Neural cell (in vitro differentiated cells): ENCODE measurements at regions not wholly inside any gene's neighbourhood (a gene's known extent, or its start where the extent isn't known, plus 50 kb on each side); places are given as distances from the start of the nearest gene placed in this dataset.

Experiments
- H2AFZ ChIP-seq: fragments of 200-600, 300-800 bp; sonication (generic), shearing (Covaris generic); 2 replicates; pipeline ENCODE4 v1.6.0; 2014; ENCODE audit warnings: low read depth, mild to moderate bottlenecking, antibody characterized with exemption, low read length, moderate library complexity
- H3F3A ChIP-seq: fragments of 200-600 bp; shearing (Covaris generic); 2 replicates; pipeline ENCODE4 v1.6.1; 2016; ENCODE audit warnings: mild to moderate bottlenecking, moderate library complexity, mixed read lengths, antibody characterized with exemption, low read length; ENCODE audit not compliant: insufficient read depth, poor library complexity, severe bottlenecking
- H3K27ac ChIP-seq: fragments of 200-600, 300-800 bp; sonication (generic), shearing (Covaris generic); 2 replicates; pipeline ENCODE4 v1.5.1; 2014; ENCODE audit warnings: mild to moderate bottlenecking, low read length, moderate library complexity
- H3K27me3 ChIP-seq: fragments of 300-800, 200-600 bp; sonication (generic), shearing (Covaris generic); 2 replicates; pipeline ENCODE4 v1.6.0; 2014; ENCODE audit warnings: mild to moderate bottlenecking, low read depth, low read length, moderate library complexity; ENCODE audit not compliant: insufficient read depth
- H3K36me3 ChIP-seq: fragments of 300-800, 200-600 bp; sonication (generic), shearing (Covaris generic); 2 replicates; pipeline ENCODE4 v1.5.1; 2014; ENCODE audit warnings: mild to moderate bottlenecking, antibody characterized with exemption, low read length, moderate library complexity; ENCODE audit not compliant: insufficient read depth
- H3K4me2 ChIP-seq: fragments of 300-800, 200-600 bp; sonication (generic), shearing (Covaris generic); 2 replicates; pipeline ENCODE4 v1.6.0; 2014; ENCODE audit warnings: mild to moderate bottlenecking, low read length
- H3K4me3 ChIP-seq: fragments of 300-800, 200-600 bp; sonication (generic), shearing (Covaris generic); 2 replicates; pipeline ENCODE4 v1.5.1; 2014; ENCODE audit warnings: mild to moderate bottlenecking, low read length, moderate library complexity
- H3K79me2 ChIP-seq: fragments of 200-600 bp; shearing (Covaris generic); replicated peaks from 2 replicates; pipeline ENCODE4 v1.6.0; 2014; ENCODE audit warnings: mild to moderate bottlenecking, low read length, moderate library complexity; ENCODE audit not compliant: insufficient read depth
- H3K9ac ChIP-seq: fragments of 300-800, 200-600 bp; sonication (generic), shearing (Covaris generic); 2 replicates; pipeline ENCODE4 v1.6.1; 2016; ENCODE audit warnings: mild to moderate bottlenecking, low read length, mixed read lengths
- H3K9me2 ChIP-seq: fragments of 200-600 bp; shearing (Covaris generic); 2 replicates; pipeline ENCODE4 v1.6.1; 2016; ENCODE audit warnings: mild to moderate bottlenecking, low read length, mixed read lengths; ENCODE audit not compliant: insufficient read depth
- H3K9me3 ChIP-seq: fragments of 200-600, 300-800 bp; sonication (generic), shearing (Covaris generic); 2 replicates; pipeline ENCODE4 v1.6.1; 2016; ENCODE audit warnings: mild to moderate bottlenecking, mixed run types, low read length, moderate library complexity, mixed read lengths
- H4K20me1 ChIP-seq: fragments of 200-600 bp; shearing (Covaris generic); 2 replicates; pipeline ENCODE4 v1.6.1; 2016; ENCODE audit warnings: mild to moderate bottlenecking, mixed run types; ENCODE audit not compliant: insufficient read depth
- CTCF ChIP-seq: fragments of 450-650 bp; IDR thresholded peaks from 2 replicates; pipeline ENCODE4 v1.5.1; 2014; ENCODE audit warnings: antibody characterized with exemption, mild to moderate bottlenecking, moderate library complexity; ENCODE audit not compliant: poor library complexity, severe bottlenecking
- EP300 ChIP-seq: fragments of 450-650 bp; conservative IDR thresholded peaks from 2 replicates; pipeline ENCODE4 v1.6.1; 2014; ENCODE audit warnings: antibody characterized with exemption, mild to moderate bottlenecking, moderate library complexity; ENCODE audit not compliant: poor library complexity, severe bottlenecking
- EZH2 ChIP-seq: fragments of 200-600, 300-800 bp; shearing (Covaris generic), sonication (generic); IDR thresholded peaks from 2 replicates; pipeline ENCODE4 v1.6.1; 2014; ENCODE audit warnings: antibody characterized with exemption, low read length, borderline replicate concordance, mild to moderate bottlenecking; ENCODE audit not compliant: insufficient read depth, poor library complexity, severe bottlenecking
- MXI1 ChIP-seq: fragments of 450-650 bp; conservative IDR thresholded peaks from 2 replicates; pipeline ENCODE4 v1.6.1; 2014; ENCODE audit warnings: antibody characterized with exemption, mild to moderate bottlenecking; ENCODE audit not compliant: poor library complexity, severe bottlenecking
- POLR2AphosphoS5 ChIP-seq: IDR thresholded peaks from 2 replicates; pipeline ENCODE4 v1.6.1; 2012
- RAD21 ChIP-seq: fragments of 450-650 bp; conservative IDR thresholded peaks from 2 replicates; pipeline ENCODE4 v1.6.1; 2014; ENCODE audit warnings: antibody characterized with exemption, mild to moderate bottlenecking, moderate library complexity
- SMC3 ChIP-seq: fragments of 450-650 bp; conservative IDR thresholded peaks from 2 replicates; pipeline ENCODE4 v1.6.1; 2014; ENCODE audit warnings: antibody characterized with exemption, mild to moderate bottlenecking, moderate library complexity; ENCODE audit not compliant: poor library complexity
- TAF1 ChIP-seq: IDR thresholded peaks from 2 replicates; pipeline ENCODE4 v1.6.1; 2012; ENCODE audit warnings: low read depth
- TF ChIP-seq, protein P1 (sequence below): IDR thresholded peaks from 2 replicates; pipeline ENCODE4 v1.6.1; 2012; ENCODE audit warnings: borderline replicate concordance

DNA sequence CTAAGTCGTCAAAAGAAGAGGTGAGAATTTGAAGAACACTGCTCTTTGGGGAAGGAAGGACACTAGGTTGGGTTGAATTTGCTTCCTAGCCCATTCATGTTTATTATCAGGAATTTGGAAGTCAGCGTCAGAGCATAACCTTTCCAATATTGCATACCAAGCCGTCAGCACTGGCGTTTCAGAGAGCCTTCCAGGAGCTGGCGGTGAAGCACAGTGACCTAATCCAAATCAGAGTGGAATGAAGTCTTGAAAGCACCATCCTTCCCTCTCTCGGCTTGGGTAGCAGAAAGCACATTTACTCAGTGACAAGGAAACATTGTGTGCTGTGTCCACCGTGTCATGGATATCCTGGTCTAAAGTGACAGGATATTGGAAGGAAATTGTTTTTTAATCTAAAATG, 240.3 kb upstream of the PELI2 start:
- Histone ChIP-seq H3F3A (no peaks in the 10 kb centered on the region), H3K4me2 (no peak overlapping the region), H3K36me3 (no peaks in the 10 kb centered on the region), H2AFZ (no peak overlapping the region), H3K9me3 (no peaks in the 10 kb centered on the region), H3K9ac (no peak overlapping the region), H3K9me2 (no peaks in the 10 kb centered on the region), H3K27ac (no peak overlapping the region), H3K79me2 (no peaks in the 10 kb centered on the region), H3K4me3 (no peak overlapping the region), H4K20me1 (no peaks in the 10 kb centered on the region), H3K27me3 (no peaks in the 10 kb centered on the region)
- TF ChIP-seq TAF1 (no peak), RAD21 (no peak), MXI1 (no peak), SMC3 (no peak), EP300 (no peak), POLR2AphosphoS5 (no peak), EZH2 (no peak), CTCF (no peak)
- TF ChIP-seq, protein P1, sequence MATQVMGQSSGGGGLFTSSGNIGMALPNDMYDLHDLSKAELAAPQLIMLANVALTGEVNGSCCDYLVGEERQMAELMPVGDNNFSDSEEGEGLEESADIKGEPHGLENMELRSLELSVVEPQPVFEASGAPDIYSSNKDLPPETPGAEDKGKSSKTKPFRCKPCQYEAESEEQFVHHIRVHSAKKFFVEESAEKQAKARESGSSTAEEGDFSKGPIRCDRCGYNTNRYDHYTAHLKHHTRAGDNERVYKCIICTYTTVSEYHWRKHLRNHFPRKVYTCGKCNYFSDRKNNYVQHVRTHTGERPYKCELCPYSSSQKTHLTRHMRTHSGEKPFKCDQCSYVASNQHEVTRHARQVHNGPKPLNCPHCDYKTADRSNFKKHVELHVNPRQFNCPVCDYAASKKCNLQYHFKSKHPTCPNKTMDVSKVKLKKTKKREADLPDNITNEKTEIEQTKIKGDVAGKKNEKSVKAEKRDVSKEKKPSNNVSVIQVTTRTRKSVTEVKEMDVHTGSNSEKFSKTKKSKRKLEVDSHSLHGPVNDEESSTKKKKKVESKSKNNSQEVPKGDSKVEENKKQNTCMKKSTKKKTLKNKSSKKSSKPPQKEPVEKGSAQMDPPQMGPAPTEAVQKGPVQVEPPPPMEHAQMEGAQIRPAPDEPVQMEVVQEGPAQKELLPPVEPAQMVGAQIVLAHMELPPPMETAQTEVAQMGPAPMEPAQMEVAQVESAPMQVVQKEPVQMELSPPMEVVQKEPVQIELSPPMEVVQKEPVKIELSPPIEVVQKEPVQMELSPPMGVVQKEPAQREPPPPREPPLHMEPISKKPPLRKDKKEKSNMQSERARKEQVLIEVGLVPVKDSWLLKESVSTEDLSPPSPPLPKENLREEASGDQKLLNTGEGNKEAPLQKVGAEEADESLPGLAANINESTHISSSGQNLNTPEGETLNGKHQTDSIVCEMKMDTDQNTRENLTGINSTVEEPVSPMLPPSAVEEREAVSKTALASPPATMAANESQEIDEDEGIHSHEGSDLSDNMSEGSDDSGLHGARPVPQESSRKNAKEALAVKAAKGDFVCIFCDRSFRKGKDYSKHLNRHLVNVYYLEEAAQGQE: no peak

- no peak overlapping the region for H2AFZ ChIP-seq
- no peaks in the 10 kb centered on the region for H3K9me2 ChIP-seq
- no peaks in the 10 kb centered on the region for H4K20me1 ChIP-seq
- H3K9me3 ChIP-seq: no peaks in the 10 kb centered on the region
- H3K9ac ChIP-seq: no peak overlapping the region
- TF ChIP-seq EP300 (no peak), POLR2AphosphoS5 (no peak), CTCF (no peak), MXI1 (no peak), EZH2 (no peak), TAF1 (no peak), RAD21 (no peak), SMC3 (no peak)
- TF ChIP-seq, protein P1: no peak
- H3K4me3 ChIP-seq: no peak overlapping the region
- H3K4me2 ChIP-seq: no peak overlapping the region
- H3K27ac ChIP-seq: no peak overlapping the region
- no peaks in the 10 kb centered on the region for H3K79me2 ChIP-seq
- H3F3A ChIP-seq: no peaks in the 10 kb centered on the region
- no peaks in the 10 kb centered on the region for H3K36me3 ChIP-seq
- no peaks in the 10 kb centered on the region for H3K27me3 ChIP-seq
Observed at GRCh38 chr14:55881577-55882241, 236.5 kb upstream of the PELI2 start.
